ENCODE measurements at regions not wholly inside any gene's neighbourhood (a gene's known extent, or its start where the extent isn't known, plus 50 kb on each side); places are given as distances from the start of the nearest gene placed in this dataset.

- WGBS, 2 donors, result 33 to 43% methylated on average over 6 of the region's 6 CpGs
- intact Hi-C loops (cut with DNase I), result loop anchor here (10.0 kb wide), 1 partner anchor 82 kb away; no protein-coding TSS in a partner anchor
Measured at GRCh38 chr9:16192403-16193017, 639.7 kb downstream of the CCDC171 start.

GRCh38 chr9:16193066-16193465, 640.2 kb downstream of the CCDC171 start:
- Histone ChIP-seq H3K36me3 (no peaks in the 10 kb centered on the region), H3K9me3 (no peaks in the 10 kb centered on the region), H3K4me3 (replicated peaks in 1 of 3) (no peak overlapping the region), H3K27ac (no peak overlapping the region), H3K4me1 (peaks cover 14 to 30% of the 10 kb centered on the region in 2 donors), H3K27me3 (no peaks in the 10 kb centered on the region)
- DNase-seq, result no peak
- 88 to 95% methylated on average over 3 of the region's 3 CpGs for WGBS, 2 donors
- intact Hi-C loops (cut with DNase I), result loop anchor here (10.0 kb wide), 1 partner anchor 82 kb away; no protein-coding TSS in a partner anchor
- TF ChIP-seq CTCF (IDR thresholded peaks at IDR 0.05) (no peak), POLR2A (IDR thresholded peaks at IDR 0.05) (no peak)

More at GRCh38 chr9:16192403-16193017, 639.7 kb downstream of the CCDC171 start:
- H3K4me1 ChIP-seq, result peaks cover 14 to 24% of the 10 kb centered on the region in 2 donors
- DNase-seq, result no peak
- TF ChIP-seq CTCF (IDR thresholded peaks at IDR 0.05) (no peak), POLR2A (IDR thresholded peaks at IDR 0.05) (no peak)
- no peak overlapping the region for H3K4me3 ChIP-seq (replicated peaks in 1 of 3)
- H3K36me3 ChIP-seq, result no peaks in the 10 kb centered on the region
- H3K27me3 ChIP-seq, result no peaks in the 10 kb centered on the region
- H3K9me3 ChIP-seq, result no peaks in the 10 kb centered on the region
- H3K27ac ChIP-seq, result no peak overlapping the region

GRCh38 chr9:16196206-16196605, 643.4 kb downstream of the CCDC171 start:
- Histone ChIP-seq H3K4me1 (peaks cover 14 to 31% of the 10 kb centered on the region in 2 donors), H3K27me3 (no peaks in the 10 kb centered on the region), H3K36me3 (no peaks in the 10 kb centered on the region), H3K9me3 (no peaks in the 10 kb centered on the region), H3K27ac (peak overlapping the region in 2 of 3 donors; percentile 77 to 82), H3K4me3 (replicated peaks in 1 of 3) (no peak overlapping the region)
- intact Hi-C loops (cut with DNase I), result loop anchor here (10.0 kb wide), 1 partner anchor 79 kb away; no protein-coding TSS in a partner anchor
- 92 to 93% methylated on average over 1 of the region's 1 CpG for WGBS, 2 donors
- no peak for TF ChIP-seq CTCF (IDR thresholded peaks at IDR 0.05)
- TF ChIP-seq POLR2A (IDR thresholded peaks at IDR 0.05), result no peak
- no peak for DNase-seq

- peaks cover 14 to 26% of the 10 kb centered on the region in 2 donors for H3K4me1 ChIP-seq
- no peaks in the 10 kb centered on the region for H3K27me3 ChIP-seq
- intact Hi-C loops (cut with DNase I), result loop anchor here (10.0 kb wide), 1 partner anchor 77 kb away; no protein-coding TSS in a partner anchor
- WGBS, 2 donors, result 68 to 69% methylated on average over 20 of the region's 20 CpGs
- peak in 1 of 2 donors; percentile 3 for TF ChIP-seq POLR2A (IDR thresholded peaks at IDR 0.05)
- TF ChIP-seq CTCF (IDR thresholded peaks at IDR 0.05), result no peak
- H3K9me3 ChIP-seq, result no peaks in the 10 kb centered on the region
- peak; percentile 68 to 73 for DNase-seq
- no peaks in the 10 kb centered on the region for H3K36me3 ChIP-seq
- peak overlapping the region; percentile 41 to 82 (median 77) for H3K27ac ChIP-seq
- H3K4me3 ChIP-seq (replicated peaks in 1 of 3), result no peak overlapping the region
Measured at GRCh38 chr9:16197578-16198370, 644.9 kb downstream of the CCDC171 start.
